Vagina (tissue), 2 donors: ENCODE measurements at regions not wholly inside any gene's neighbourhood (a gene's known extent, or its start where the extent isn't known, plus 50 kb on each side); places are given as distances from the start of the nearest gene placed in this dataset.

Experiments
- DNase-seq, 2 donors: peaks; one replicate each; pipeline ENCODE4 v3.0.0-alpha.2; 2017; ENCODE audit errors: extremely low spot score in 2 of 2
- H3K27ac ChIP-seq: fragments of 200-600 bp; sonication (generic); one replicate; pipeline ENCODE4 v1.5.1; 2019
- H3K27me3 ChIP-seq: fragments of 200-600 bp; sonication (generic); one replicate; pipeline ENCODE4 v1.5.1; 2019
- H3K36me3 ChIP-seq, 2 donors: fragments of 200-600 bp; sonication (generic); one replicate each; pipeline ENCODE4 v1.5.1; 2017 to 2019
- H3K4me1 ChIP-seq: fragments of 200-600 bp; sonication (generic); one replicate; pipeline ENCODE4 v1.5.1; 2019
- H3K4me3 ChIP-seq, 2 donors: fragments of 200-600 bp; sonication (generic); 1 replicate in 1 of 2; 2 replicates in 1 of 2; pipeline ENCODE4 v1.5.1; 2016 to 2019
- H3K9me3 ChIP-seq: fragments of 200-600 bp; sonication (generic); one replicate; pipeline ENCODE4 v1.5.1; 2019
- CTCF ChIP-seq, 3 experiments: fragments of 450-650 bp in 2 of 3; fragments of 200-600 bp in 1 of 3; sonication (generic) in 1 of 3; IDR thresholded peaks; one replicate each; pipeline ENCODE4 v1.5.1; 2017 to 2019; ENCODE audit warnings: antibody characterized with exemption in 3 of 3, mild to moderate bottlenecking in 2 of 3, moderate library complexity in 2 of 3
- POLR2A ChIP-seq, 2 donors: fragments of 450-650 bp; IDR thresholded peaks; one replicate each; pipeline ENCODE4 v1.6.1; 2017; ENCODE audit warnings: antibody characterized with exemption in 2 of 2, mild to moderate bottlenecking in 2 of 2, moderate library complexity in 2 of 2
- POLR2AphosphoS5 ChIP-seq, 2 donors: sonication (generic); formaldehyde crosslinking; IDR thresholded peaks; one replicate each; pipeline ENCODE4 v1.9.0; 2017; ENCODE audit warnings: antibody characterized with exemption in 2 of 2, mild to moderate bottlenecking in 2 of 2, low read depth in 1 of 2; ENCODE audit not compliant: insufficient read depth in 1 of 2
- intact Hi-C: fragments of 100-400 bp; cut with DNase I; formaldehyde crosslinking; loops from one replicate; pipeline ENCODE4 v1.15.1; 2023

- Histone ChIP-seq H3K4me1 (no peaks in the 10 kb centered on the region), H3K27ac (no peak overlapping the region), H3K27me3 (no peaks in the 10 kb centered on the region), H3K4me3 (no peak overlapping the region), H3K9me3 (no peaks in the 10 kb centered on the region), H3K36me3 (no peaks in the 10 kb centered on the region)
- intact Hi-C loops, result no loop called here
- no peak for TF ChIP-seq POLR2AphosphoS5 (IDR thresholded peaks at IDR 0.05; ENCODE audit: insufficient read depth in 1 of 2, low read depth in 1 of 2)
- TF ChIP-seq POLR2A (IDR thresholded peaks at IDR 0.05), result no peak
- no peak for TF ChIP-seq CTCF (IDR thresholded peaks at IDR 0.05)
- no peak for DNase-seq
These were observed 74.0 kb downstream of the UNC5CL start for GRCh38 chr6:40965046-40965445.

- H3K9me3 ChIP-seq, result no peaks in the 10 kb centered on the region
- intact Hi-C loops, result no loop called here
- TF ChIP-seq CTCF (IDR thresholded peaks at IDR 0.05) (no peak), POLR2A (IDR thresholded peaks at IDR 0.05) (no peak), POLR2AphosphoS5 (IDR thresholded peaks at IDR 0.05; ENCODE audit: insufficient read depth in 1 of 2, low read depth in 1 of 2) (no peak)
- no peak overlapping the region for H3K27ac ChIP-seq
- DNase-seq, result no peak
- H3K27me3 ChIP-seq, result no peaks in the 10 kb centered on the region
- H3K4me1 ChIP-seq, result no peaks in the 10 kb centered on the region
- H3K36me3 ChIP-seq, result no peaks in the 10 kb centered on the region
- H3K4me3 ChIP-seq, result no peak overlapping the region
These were observed 76.0 kb downstream of the UNC5CL start for GRCh38 chr6:40963019-40963418.

GRCh38 chr6:40962241-40962640, 76.8 kb downstream of the UNC5CL start:
- no peak for DNase-seq
- no peak overlapping the region for H3K27ac ChIP-seq
- intact Hi-C loops, result no loop called here

GRCh38 chr6:40961831-40962230, 77.2 kb downstream of the UNC5CL start:
- H3K9me3 ChIP-seq, result no peaks in the 10 kb centered on the region
- no peak overlapping the region for H3K27ac ChIP-seq
- no peaks in the 10 kb centered on the region for H3K27me3 ChIP-seq
- no peaks in the 10 kb centered on the region for H3K36me3 ChIP-seq
- H3K4me1 ChIP-seq, result no peaks in the 10 kb centered on the region
- intact Hi-C loops, result no loop called here
- TF ChIP-seq CTCF (IDR thresholded peaks at IDR 0.05) (no peak), POLR2AphosphoS5 (IDR thresholded peaks at IDR 0.05; ENCODE audit: insufficient read depth in 1 of 2, low read depth in 1 of 2) (no peak), POLR2A (IDR thresholded peaks at IDR 0.05) (no peak)
- no peak overlapping the region for H3K4me3 ChIP-seq
- no peak for DNase-seq

More at GRCh38 chr6:40962241-40962640, 76.8 kb downstream of the UNC5CL start:
- H3K9me3 ChIP-seq, result no peaks in the 10 kb centered on the region
- H3K36me3 ChIP-seq, result no peaks in the 10 kb centered on the region
- no peaks in the 10 kb centered on the region for H3K4me1 ChIP-seq
- TF ChIP-seq CTCF (IDR thresholded peaks at IDR 0.05) (no peak), POLR2AphosphoS5 (IDR thresholded peaks at IDR 0.05; ENCODE audit: insufficient read depth in 1 of 2, low read depth in 1 of 2) (no peak), POLR2A (IDR thresholded peaks at IDR 0.05) (no peak)
- no peak overlapping the region for H3K4me3 ChIP-seq
- no peaks in the 10 kb centered on the region for H3K27me3 ChIP-seq

- intact Hi-C loops, result no loop called here
- H3K4me3 ChIP-seq, result no peak overlapping the region
- H3K9me3 ChIP-seq, result no peaks in the 10 kb centered on the region
- DNase-seq, result no peak
- no peaks in the 10 kb centered on the region for H3K27me3 ChIP-seq
- TF ChIP-seq POLR2AphosphoS5 (IDR thresholded peaks at IDR 0.05; ENCODE audit: insufficient read depth in 1 of 2, low read depth in 1 of 2) (no peak), CTCF (IDR thresholded peaks at IDR 0.05) (no peak), POLR2A (IDR thresholded peaks at IDR 0.05) (no peak)
- no peaks in the 10 kb centered on the region for H3K36me3 ChIP-seq
- H3K27ac ChIP-seq, result no peak overlapping the region
- H3K4me1 ChIP-seq, result no peaks in the 10 kb centered on the region
These were observed 78.1 kb downstream of the UNC5CL start for GRCh38 chr6:40960742-40961430.
